Posterior cingulate gyrus (tissue), 11 donors: ENCODE measurements at regions not wholly inside any gene's neighbourhood (a gene's known extent, or its start where the extent isn't known, plus 50 kb on each side); places are given as distances from the start of the nearest gene placed in this dataset.
"Not testable (repeated sequence)": the region's sequence is repeated elsewhere in the genome, so short reads cannot be mapped to it uniquely, and the experiment has no call there.

Experiments
- DNase-seq, 10 donors: peaks; one replicate each; pipeline versions ENCODE4 v3.0.0 to v3.0.0-alpha.2; 2020 to 2021; ENCODE audit warnings: mixed read lengths in 3 of 10
- intact Hi-C: fragments of 100-400 bp; cut with DNase I; formaldehyde crosslinking; loops from one replicate; pipeline ENCODE4 v1.15.1; 2023

- intact Hi-C loops: not testable (repeated sequence)
Measured at GRCh38 chr3:187890405-187890752, 145.1 kb upstream of the BCL6 start.

GRCh38 chr3:187896646-187897045 is 151.4 kb upstream of the BCL6 start:
- intact Hi-C loops: no loop called here
- DNase-seq: peak in 1 of 10 donors; percentile 64

More at GRCh38 chr3:187890405-187890752, 145.1 kb upstream of the BCL6 start:
- peak in 1 of 10 donors; percentile 65 for DNase-seq

- DNase-seq: no peak
- intact Hi-C loops: no loop called here
Measured at GRCh38 chr3:187899246-187899645, 154.0 kb upstream of the BCL6 start.

GRCh38 chr3:187900993-187901755 is 155.9 kb upstream of the BCL6 start:
- intact Hi-C loops: no loop called here
- no peak for DNase-seq

- peak in 2 of 10 donors; percentile 52 to 59 for DNase-seq
- intact Hi-C loops: no loop called here
Measured at GRCh38 chr3:187902041-187902471, 156.8 kb upstream of the BCL6 start.

GRCh38 chr3:187902936-187903335 is 157.7 kb upstream of the BCL6 start:
- intact Hi-C loops: no loop called here
- DNase-seq: no peak

- no peak for DNase-seq
- intact Hi-C loops: no loop called here
Measured at GRCh38 chr3:187903697-187904096, 158.4 kb upstream of the BCL6 start.

GRCh38 chr3:187906416-187906815 is 161.1 kb upstream of the BCL6 start:
- DNase-seq: no peak

GRCh38 chr3:187906920-187907319 is 161.7 kb upstream of the BCL6 start:
- DNase-seq: no peak
- intact Hi-C loops: no loop called here

More at GRCh38 chr3:187906416-187906815, 161.1 kb upstream of the BCL6 start:
- intact Hi-C loops: no loop called here

- DNase-seq: no peak
- intact Hi-C loops: no loop called here
Measured at GRCh38 chr3:187909866-187910265, 164.6 kb upstream of the BCL6 start.

GRCh38 chr3:187912007-187912406 is 166.7 kb upstream of the BCL6 start:
- no peak for DNase-seq

GRCh38 chr3:187913617-187914033 is 168.4 kb upstream of the BCL6 start:
- intact Hi-C loops: no loop called here
- DNase-seq: no peak

More at GRCh38 chr3:187912007-187912406, 166.7 kb upstream of the BCL6 start:
- intact Hi-C loops: no loop called here

GRCh38 chr3:187914231-187914630 is 169.0 kb upstream of the BCL6 start:
- DNase-seq: peak in 4 of 10 donors; percentile 13 to 82 (median 38)
- intact Hi-C loops: no loop called here

GRCh38 chr3:187916072-187916471 is 170.8 kb upstream of the BCL6 start:
- DNase-seq: no peak
- intact Hi-C loops: no loop called here

- intact Hi-C loops: no loop called here
- no peak for DNase-seq
Measured at GRCh38 chr3:187918081-187918644, 172.9 kb upstream of the BCL6 start.

- intact Hi-C loops: no loop called here
- no peak for DNase-seq
Measured at GRCh38 chr3:187919048-187919447, 173.8 kb upstream of the BCL6 start.

- intact Hi-C loops: no loop called here
- DNase-seq: no peak
Measured at GRCh38 chr3:187919544-187919943, 174.3 kb upstream of the BCL6 start.

- intact Hi-C loops: no loop called here
Measured at GRCh38 chr3:187920030-187920429, 174.8 kb upstream of the BCL6 start.

GRCh38 chr3:187920913-187921312 is 175.6 kb upstream of the BCL6 start:
- peak in 1 of 10 donors; percentile 39 for DNase-seq
- intact Hi-C loops: no loop called here

More at GRCh38 chr3:187920030-187920429, 174.8 kb upstream of the BCL6 start:
- DNase-seq: no peak

- no peak for DNase-seq
- intact Hi-C loops: no loop called here
Measured at GRCh38 chr3:187921391-187922074, 176.3 kb upstream of the BCL6 start.

GRCh38 chr3:187922704-187923416 is 177.6 kb upstream of the BCL6 start:
- no peak for DNase-seq
- intact Hi-C loops: no loop called here
